NOMO-1 treated with dmso at 0.1 percent for 144 hours (cell line): ENCODE measurements at regions not wholly inside any gene's neighbourhood (a gene's known extent, or its start where the extent isn't known, plus 50 kb on each side); places are given as distances from the start of the nearest gene placed in this dataset.
"Not testable (repeated sequence)": the region's sequence is repeated elsewhere in the genome, so short reads cannot be mapped to it uniquely, and the experiment has no call there.

Experiments
- DNase-seq: peaks from one replicate; lab custom pipeline; 2025; ENCODE audit not compliant: unreplicated experiment; lab: John Stamatoyannopoulos, UW

GRCh38 chr12:58695263-58695662, 225.0 kb downstream of the LRIG3 start:
- DNase-seq, result no peak

GRCh38 chr12:58701536-58701935, 218.8 kb downstream of the LRIG3 start:
- DNase-seq, result no peak

GRCh38 chr12:58703866-58704265, 216.4 kb downstream of the LRIG3 start:
- DNase-seq, result no peak

GRCh38 chr12:58704770-58705169, 215.5 kb downstream of the LRIG3 start:
- DNase-seq, result not testable (repeated sequence)

- no peak for DNase-seq
Observed at GRCh38 chr12:58710901-58711300, 209.4 kb downstream of the LRIG3 start.

- no peak for DNase-seq
Observed at GRCh38 chr12:58711974-58712373, 208.3 kb downstream of the LRIG3 start.

GRCh38 chr12:58712976-58713375, 207.3 kb downstream of the LRIG3 start:
- DNase-seq, result no peak

GRCh38 chr12:58719161-58719560, 201.1 kb downstream of the LRIG3 start:
- no peak for DNase-seq

GRCh38 chr12:58720421-58720820, 199.9 kb downstream of the LRIG3 start:
- DNase-seq, result no peak

GRCh38 chr12:58725400-58726105, 194.8 kb downstream of the LRIG3 start:
- no peak for DNase-seq

GRCh38 chr12:58727521-58727920, 192.8 kb downstream of the LRIG3 start:
- DNase-seq, result no peak

GRCh38 chr12:58728397-58728796, 191.9 kb downstream of the LRIG3 start:
- DNase-seq, result no peak

GRCh38 chr12:58731096-58731495, 189.2 kb downstream of the LRIG3 start:
- DNase-seq, result no peak

- DNase-seq, result no peak
Observed at GRCh38 chr12:58732894-58733293, 187.4 kb downstream of the LRIG3 start.

GRCh38 chr12:58741226-58741625, 179.1 kb downstream of the LRIG3 start:
- DNase-seq, result no peak

GRCh38 chr12:58745348-58746125, 174.8 kb downstream of the LRIG3 start:
- DNase-seq, result no peak

GRCh38 chr12:58747533-58747932, 172.8 kb downstream of the LRIG3 start:
- no peak for DNase-seq

- no peak for DNase-seq
Observed at GRCh38 chr12:58750484-58750883, 169.8 kb downstream of the LRIG3 start.

GRCh38 chr12:58757422-58757821, 162.9 kb downstream of the LRIG3 start:
- DNase-seq, result no peak

GRCh38 chr12:58759745-58760144, 160.6 kb downstream of the LRIG3 start:
- DNase-seq, result not testable (repeated sequence)

GRCh38 chr12:58761308-58761707, 159.0 kb downstream of the LRIG3 start:
- DNase-seq, result no peak
